ENCODE measurements at regions not wholly inside any gene's neighbourhood (a gene's known extent, or its start where the extent isn't known, plus 50 kb on each side); places are given as distances from the start of the nearest gene placed in this dataset.
"Not testable (repeated sequence)": the region's sequence is repeated elsewhere in the genome, so short reads cannot be mapped to it uniquely, and the experiment has no call there.

DNA sequence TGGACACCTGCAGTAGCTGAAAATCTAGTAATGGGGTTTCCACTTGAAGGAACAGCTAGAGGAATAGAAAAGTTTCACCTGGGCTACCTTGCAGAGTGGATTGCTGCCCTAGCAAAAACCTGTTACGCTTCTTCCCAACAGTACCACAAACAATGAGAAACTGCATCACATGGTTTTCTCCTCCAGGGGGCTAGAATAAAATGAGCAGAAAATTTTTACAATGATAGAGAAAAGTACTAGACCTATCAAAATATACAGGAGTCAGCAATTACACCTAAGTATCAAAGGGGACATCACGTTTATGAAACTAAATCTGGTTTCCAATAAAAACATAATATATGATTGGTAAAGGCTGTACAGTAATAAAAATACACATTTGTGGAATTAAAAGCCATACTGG is 423.1 kb upstream of the PITX2 start:
- DNase-seq = no peak

DNA sequence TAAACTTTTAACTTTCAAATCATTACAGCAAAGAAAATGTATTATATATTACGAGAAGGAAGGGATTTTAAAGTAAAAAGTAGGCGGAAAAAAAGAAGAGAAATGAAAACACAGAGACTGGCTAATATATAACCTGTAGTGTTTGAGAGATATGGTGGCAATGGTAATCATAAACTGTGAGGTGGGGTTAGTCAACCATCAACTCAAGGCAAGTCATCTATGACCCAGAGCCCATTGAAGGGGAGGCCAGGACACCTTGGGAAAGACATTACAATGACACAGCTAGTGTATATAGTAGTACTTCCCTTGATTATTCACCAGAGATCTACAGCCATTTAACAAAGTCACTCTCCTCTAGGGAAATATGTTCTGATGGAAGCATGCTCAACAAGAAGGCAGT is 423.9 kb upstream of the PITX2 start:
- no peak for DNase-seq

DNA sequence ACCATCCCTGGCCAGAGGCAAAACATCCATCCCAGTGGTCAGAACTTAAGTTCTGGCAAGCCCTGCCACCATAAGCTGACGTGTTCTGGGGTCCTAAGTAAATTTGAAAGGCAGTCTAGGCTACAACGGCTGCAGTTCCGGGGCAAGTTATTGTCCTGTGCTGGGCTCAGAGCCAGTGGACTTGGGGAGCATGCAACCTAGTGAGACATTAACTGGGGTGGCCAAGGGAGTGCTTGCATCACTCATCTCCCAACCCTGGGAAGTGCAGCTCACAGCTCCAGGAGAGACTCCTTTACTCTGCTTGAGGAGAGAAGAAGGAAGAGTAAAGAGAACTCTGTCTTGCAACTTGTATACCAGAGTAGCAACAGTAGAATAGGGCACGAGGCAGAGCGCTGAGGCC is 425.4 kb upstream of the PITX2 start:
- no peak for DNase-seq

DNA sequence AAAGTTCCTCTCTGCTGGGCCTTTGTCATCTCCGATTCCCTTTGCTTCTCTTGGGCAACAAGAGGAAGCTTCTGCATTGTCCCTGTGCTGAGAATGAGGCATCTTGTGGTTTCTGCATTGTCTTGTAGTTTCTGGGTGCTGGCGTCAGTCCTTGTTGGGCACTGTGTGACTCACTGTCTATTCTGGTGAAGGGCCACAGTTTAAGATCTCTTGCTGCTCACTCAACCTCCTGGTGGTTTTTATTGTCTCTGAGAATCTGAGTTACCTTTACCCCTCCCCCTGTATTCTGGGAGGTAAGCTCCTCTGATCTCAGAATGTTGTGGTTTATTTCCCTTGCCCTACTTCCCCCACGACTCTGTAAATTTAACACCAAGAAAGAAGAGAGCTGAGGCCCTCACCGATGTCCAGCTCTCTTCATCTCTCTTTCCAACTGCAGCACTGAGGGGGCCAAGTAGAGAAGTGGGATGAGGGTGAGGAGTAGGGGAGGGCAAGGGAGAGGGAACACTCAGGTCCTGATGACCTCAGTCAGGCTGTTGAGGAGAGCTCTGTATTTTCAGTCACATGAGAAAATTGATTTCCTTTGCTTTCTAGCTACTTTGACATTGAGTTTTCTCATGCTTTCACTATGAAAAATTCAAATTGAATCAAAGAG is 441.6 kb upstream of the PITX2 start:
- DNase-seq = no peak

GRCh38 chr4:111066001-111066400 is 443.1 kb upstream of the PITX2 start:
- no peak for DNase-seq

GRCh38 chr4:111066447-111066846 is 443.6 kb upstream of the PITX2 start:
- no peak for DNase-seq

DNA sequence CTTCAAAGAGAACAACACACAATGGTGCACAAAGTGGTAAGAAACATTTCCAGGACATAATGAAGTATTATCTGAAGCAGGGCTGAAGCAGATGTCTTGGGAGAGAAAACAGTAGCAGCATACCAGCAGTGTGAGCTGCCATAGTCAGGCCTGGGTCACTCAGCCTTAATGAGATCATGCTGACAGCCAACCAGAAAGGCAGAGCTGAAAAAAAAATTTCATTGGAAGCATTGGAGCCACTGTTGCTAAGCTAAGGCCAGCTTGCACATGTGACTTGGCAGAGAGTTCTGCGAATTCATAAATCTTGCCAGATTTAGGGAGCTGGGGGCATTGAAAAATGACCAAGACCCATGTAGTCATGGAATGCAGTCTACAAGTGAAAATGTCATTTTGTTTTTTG is 444.0 kb upstream of the PITX2 start:
- no peak for DNase-seq

DNA sequence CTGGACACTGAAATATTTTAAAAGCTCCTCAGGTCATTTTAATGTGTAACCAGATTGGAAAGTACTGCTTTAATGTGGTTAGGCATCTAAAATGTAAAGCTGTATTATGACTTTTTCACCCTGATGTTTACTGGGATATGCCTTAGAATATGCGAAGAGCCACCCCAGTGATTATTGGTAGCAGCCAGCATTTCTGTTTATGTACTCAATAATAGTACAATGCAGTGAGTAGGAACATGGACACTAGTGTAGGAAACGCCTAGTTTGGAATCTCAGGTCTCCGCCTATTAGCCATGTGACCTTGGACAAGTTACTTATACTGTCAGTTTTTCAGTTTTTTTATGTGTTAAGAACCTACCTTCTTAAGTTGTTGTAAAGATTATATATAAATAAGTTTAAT is 446.0 kb upstream of the PITX2 start:
- no peak for DNase-seq

GRCh38 chr4:111070390-111070789 is 447.5 kb upstream of the PITX2 start:
- no peak for DNase-seq

GRCh38 chr4:111074523-111075114 is 451.7 kb upstream of the PITX2 start:
- no peak for DNase-seq

DNA sequence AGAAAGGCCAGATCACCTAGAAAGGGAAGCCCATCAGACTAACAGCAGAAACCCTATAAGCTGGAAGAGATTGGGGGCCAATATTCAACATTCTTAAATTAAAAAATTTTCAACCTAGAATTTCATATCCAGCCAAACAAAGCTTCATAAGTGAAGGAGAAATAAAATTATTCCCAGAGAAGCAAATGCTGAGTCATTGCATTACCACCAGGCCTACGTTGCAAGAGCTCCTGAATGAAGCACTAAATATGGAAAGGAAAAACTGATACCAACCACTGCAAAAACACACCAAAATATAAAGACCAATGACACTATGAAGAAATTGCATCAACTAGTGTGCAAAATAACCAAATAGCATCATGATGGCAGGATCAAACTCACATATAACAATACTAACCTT is 453.4 kb upstream of the PITX2 start:
- DNase-seq = not testable (repeated sequence)

DNA sequence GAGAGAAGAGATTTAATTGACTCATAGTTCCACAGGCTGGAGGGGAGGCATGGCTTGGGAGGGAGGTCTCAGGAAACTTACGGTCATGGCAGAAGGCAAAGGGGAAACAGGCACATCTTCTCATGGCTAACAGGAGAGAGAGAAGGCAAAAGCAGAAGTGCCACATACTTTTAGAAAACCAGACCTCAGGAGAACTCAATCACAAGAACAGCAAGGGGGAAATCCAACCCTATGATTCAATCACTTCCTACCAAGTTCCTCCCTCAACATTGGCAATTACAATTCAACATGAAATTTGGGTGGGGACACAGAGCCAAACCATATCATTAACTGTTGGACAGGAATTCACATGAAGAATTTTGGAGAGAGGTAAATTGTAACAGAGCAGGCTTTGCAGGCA is 485.3 kb upstream of the PITX2 start:
- no peak for DNase-seq

GRCh38 chr4:111113591-111113990 is 490.7 kb upstream of the PITX2 start:
- no peak for DNase-seq

- DNase-seq = no peak
Measured at GRCh38 chr4:111115881-111116280, 493.0 kb upstream of the PITX2 start.

DNA sequence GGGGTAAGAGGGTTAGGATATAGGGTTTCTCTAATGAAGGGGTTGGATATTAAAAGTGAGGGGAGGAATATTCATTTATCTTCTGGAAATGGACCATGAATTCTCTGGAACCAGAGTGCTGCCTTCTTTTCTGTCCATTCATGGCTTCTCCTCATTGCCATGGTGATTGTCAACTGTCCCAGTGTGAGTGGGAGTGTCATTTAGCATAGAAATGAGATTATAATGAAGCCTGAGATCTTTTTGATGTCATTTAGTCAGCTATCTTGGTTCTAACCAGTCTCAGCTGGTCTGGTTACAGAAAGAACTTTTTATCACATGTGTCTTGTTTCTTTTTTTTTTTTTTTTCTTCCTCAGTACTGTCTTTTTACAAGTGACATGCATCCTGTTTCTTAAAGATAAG is 497.3 kb upstream of the PITX2 start:
- DNase-seq = no peak

DNA sequence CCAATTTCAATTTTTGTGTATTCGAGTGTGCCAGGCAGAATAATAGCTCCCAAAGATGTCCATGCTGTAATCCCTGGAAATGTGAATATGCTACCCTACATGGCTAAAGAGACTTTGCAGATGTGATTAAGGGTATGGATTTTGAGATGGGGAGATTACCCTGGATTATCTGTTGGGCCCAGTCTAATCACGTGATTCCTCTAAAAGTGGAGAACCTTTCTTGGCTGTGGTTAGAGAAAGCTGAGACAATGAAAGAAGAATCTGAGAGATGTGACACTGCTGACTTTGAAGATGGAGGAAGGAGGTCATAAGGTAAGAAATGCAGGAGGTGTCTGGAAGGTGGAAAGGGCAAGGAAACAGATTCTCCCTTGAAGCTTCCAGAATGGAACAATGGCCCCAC is 503.5 kb upstream of the PITX2 start:
- no peak for DNase-seq

DNA sequence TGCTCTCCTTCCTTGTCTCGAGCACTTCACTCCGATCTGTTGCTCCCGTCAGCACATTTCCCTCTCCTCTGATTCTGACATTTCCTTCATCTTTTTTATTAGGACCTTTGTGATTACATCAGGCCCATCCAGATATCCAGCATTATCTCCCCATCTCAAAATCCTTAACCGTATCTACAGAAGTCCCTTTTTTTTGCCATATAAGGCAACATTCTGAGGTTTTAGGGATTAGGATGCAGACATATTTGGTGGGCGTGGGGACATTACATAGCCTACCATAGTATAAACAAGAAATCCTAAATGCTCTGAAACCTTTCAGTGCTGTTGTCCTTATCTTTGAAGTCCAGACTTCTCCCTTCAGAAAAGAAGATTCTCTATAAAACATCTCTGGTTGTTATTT is 505.0 kb upstream of the PITX2 start:
- DNase-seq = no peak

GRCh38 chr4:111128327-111128726 is 505.4 kb upstream of the PITX2 start:
- no peak for DNase-seq

DNA sequence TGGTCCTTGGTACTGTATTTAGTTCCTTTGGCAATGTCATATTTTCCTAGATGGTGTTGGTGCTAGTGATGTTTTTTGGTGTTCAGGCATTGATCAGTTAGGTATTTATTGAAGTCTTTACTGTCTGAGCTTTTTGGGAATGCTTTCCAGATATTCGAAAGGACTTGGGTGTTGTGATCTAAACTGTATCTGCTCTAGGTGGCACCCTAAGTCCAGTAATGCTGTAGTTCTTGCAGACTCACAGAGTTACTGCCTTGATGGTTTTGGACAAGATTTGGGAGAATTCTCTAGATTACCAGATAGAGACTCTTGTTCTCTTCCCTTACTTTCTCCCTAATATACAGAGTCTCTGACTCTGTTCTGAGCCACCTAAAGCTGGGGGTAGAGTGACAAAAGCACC is 513.6 kb upstream of the PITX2 start:
- no peak for DNase-seq

GRCh38 chr4:111136967-111137366 is 514.1 kb upstream of the PITX2 start:
- DNase-seq = no peak

- no peak for DNase-seq
Measured at GRCh38 chr4:111143510-111143909, 520.6 kb upstream of the PITX2 start.

DNA sequence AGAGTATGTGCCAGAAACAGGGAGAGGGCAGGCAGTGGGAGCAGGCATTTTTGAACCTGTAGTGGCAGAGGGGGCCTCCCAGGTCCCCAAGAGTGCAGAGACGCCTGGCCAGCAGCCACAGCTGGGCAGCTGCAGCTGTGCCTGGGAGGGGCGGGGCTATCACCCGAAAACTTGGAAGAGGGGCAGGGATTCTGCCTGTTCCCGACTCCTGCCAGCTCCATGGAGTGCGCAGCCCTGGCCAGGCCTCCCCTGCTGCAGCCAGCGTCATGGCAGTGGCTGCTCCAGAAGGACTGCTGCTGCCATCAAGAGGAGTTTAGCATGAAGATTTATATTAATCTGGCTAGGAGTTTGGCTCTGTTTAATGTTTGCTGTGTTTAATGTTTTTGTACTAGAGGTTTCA is 532.1 kb upstream of the PITX2 start:
- DNase-seq = no peak

DNA sequence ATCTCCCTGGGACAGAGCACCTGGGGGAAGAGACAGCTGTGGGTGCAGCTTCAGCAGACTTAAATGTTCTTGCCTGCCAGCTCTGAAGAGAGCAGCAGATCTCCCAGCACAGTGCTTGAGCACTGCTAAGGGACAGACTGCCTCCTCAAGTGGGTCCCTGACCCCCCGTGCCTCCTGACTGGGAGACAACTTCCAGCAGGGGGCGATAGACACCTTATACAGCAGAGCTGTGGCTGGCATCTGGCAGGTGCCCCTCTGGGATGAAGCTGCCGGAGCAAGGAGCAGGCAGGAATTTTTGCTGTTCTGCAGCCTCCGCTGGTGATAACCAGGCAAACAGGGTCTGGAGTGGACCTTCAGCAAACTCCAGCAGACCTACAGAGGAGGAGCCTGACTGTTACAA is 541.7 kb upstream of the PITX2 start:
- not testable (repeated sequence) for DNase-seq

- DNase-seq = no peak
Measured at GRCh38 chr4:111174331-111174730, 551.5 kb upstream of the PITX2 start.

DNA sequence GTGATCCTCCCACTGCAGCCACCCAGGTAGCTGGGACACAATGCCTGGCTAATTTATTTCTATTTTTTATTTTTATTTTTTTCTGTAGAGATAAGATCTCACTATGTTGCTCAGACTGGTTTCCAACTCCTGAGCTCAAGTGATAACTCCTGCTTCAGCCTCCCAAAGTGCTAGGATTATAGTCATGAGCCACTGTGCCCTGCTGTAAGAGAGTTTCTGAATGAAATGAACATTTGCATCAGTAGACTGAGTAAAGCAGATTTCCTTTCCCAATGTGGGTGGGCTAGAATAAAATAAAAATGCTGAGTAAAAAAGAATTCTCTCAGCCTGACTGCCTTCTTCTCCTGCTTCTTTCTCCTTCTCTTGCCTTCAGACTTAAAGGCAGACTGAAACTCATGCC is 555.4 kb upstream of the PITX2 start:
- DNase-seq = no peak
